ENCODE measurements at regions not wholly inside any gene's neighbourhood (a gene's known extent, or its start where the extent isn't known, plus 50 kb on each side); places are given as distances from the start of the nearest gene placed in this dataset.
"Not testable (repeated sequence)": the region's sequence is repeated elsewhere in the genome, so short reads cannot be mapped to it uniquely, and the experiment has no call there.

DNA sequence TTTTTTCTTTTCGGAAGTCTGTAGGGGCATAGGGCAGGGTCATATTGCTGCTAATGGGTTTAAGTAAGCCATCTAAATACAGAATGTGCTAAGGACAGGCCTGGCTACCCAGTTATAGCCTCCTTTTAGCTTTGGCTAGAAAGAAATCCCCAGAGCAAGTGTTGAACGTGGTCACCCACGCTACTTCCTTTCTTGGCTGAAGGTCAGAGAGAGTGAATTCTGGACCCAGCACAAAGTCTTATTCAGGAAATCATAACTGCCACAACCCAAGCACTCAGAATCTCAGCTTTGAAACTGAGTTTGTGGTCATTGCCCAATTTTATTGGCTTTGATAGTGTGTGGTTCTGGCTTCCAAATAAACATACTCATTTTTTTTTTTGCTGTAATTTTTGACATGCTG is 542.1 kb upstream of the ATP2B1 start:
- no peak for DNase-seq

DNA sequence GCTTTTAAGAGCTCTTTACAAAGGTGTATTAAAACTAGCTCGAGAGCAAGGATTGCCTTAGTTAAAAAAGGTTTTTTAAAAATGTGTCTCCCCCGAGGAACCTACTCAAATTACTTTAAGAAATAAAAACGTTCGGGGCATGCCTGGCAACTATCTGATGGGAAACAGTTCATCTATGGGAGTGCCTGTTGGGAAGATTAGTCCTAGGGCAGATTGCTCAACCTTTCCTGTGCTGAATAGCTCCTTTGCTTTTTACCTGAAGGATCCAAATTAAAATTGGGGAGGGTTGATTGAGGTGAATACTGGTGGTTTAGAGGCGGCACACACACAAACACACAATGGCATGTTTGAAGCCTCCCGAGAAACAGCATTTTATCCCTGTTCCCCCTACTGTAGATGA is 541.4 kb upstream of the ATP2B1 start:
- DNase-seq, result no peak

- DNase-seq, result no peak
Observed at GRCh38 chr12:90246688-90247087, 538.0 kb upstream of the ATP2B1 start.

GRCh38 chr12:90245391-90245790 is 536.8 kb upstream of the ATP2B1 start:
- DNase-seq, result no peak

DNA sequence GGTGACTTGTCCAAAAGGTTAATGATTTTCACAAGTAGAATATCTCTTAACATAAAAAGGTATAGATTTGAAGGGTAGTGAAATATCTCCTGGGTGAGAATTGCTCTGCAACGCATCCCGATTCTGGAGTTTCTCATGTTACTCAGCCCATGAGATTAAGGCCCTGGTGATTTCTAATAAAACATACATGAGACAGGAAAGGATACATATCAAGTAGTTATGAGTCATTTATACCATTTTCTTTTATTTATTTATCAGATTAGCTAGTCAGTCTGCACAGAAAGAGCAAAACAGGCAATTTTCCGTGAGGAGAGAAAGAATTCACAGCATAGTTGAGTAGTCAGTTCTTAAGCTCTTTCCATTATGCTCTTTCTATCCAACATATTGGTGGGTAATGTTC is 535.6 kb upstream of the ATP2B1 start:
- no peak for DNase-seq

- no peak for DNase-seq
Observed at GRCh38 chr12:90243211-90243610, 534.6 kb upstream of the ATP2B1 start.

DNA sequence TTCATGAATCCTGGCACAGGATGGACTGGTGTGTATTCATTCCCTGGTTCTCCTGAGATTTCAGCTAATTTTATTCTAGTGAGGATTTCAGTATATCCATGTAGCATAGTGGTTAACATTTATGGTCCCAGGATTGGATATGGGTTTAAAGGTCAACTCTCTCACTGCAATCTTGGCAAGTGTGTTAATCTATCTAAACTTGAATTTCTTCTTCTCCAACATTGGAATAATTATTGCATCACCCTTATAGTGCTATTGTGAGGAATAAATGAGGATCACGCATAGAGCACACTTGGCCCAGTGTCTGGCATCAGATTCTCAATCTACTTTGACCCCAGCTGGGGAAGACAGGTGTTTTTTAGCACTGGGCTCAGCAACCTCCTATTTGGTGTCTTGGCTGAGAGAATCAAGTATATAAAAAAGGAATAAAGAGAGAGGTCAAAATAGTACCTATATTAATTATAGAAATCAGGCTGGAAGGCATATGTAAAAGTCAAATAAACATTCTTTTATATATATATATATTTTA is 531.2 kb upstream of the ATP2B1 start:
- no peak for DNase-seq

- no peak for DNase-seq
Observed at GRCh38 chr12:90238663-90239271, 530.1 kb upstream of the ATP2B1 start.

DNA sequence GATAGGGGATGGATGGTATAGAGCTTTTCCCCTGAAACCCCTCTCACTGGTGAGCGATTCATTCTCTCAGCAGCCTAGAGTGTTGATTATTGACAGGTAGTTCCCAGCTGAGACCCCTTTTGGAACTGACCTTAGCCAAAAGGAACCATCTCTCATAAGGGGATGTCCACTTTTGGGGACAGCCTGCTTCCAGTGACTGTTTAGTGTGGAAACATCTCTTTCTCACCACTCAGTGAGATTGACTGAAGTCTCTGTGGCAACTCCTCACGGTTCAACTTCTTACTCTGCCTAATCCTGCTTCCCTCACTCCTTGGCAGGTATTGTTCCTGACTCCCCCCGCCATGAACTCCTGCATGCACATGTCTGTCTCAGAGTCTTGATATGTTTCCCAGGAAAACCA is 529.2 kb upstream of the ATP2B1 start:
- DNase-seq, result no peak

DNA sequence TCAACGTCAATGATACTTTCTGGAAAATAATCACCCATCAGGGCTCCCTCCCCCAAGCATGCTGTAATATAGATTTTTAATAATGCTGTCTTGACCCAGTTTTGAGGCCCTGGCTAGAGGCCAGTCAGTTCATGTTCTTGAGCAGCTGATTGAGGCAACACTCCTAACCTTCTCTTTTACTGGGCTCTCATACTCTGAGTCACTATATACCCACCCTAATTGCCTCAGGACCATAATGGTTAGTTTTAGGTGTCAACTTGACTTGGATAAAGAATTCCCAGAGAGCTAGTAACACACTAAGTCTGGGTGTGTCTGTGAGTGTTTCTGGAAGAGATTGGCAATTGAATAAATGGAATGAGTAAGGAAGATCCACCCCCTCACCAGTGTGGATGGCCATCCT is 527.0 kb upstream of the ATP2B1 start:
- no peak for DNase-seq

GRCh38 chr12:90234472-90234871 is 525.8 kb upstream of the ATP2B1 start:
- no peak for DNase-seq

GRCh38 chr12:90233168-90234100 is 524.8 kb upstream of the ATP2B1 start:
- DNase-seq, result no peak

DNA sequence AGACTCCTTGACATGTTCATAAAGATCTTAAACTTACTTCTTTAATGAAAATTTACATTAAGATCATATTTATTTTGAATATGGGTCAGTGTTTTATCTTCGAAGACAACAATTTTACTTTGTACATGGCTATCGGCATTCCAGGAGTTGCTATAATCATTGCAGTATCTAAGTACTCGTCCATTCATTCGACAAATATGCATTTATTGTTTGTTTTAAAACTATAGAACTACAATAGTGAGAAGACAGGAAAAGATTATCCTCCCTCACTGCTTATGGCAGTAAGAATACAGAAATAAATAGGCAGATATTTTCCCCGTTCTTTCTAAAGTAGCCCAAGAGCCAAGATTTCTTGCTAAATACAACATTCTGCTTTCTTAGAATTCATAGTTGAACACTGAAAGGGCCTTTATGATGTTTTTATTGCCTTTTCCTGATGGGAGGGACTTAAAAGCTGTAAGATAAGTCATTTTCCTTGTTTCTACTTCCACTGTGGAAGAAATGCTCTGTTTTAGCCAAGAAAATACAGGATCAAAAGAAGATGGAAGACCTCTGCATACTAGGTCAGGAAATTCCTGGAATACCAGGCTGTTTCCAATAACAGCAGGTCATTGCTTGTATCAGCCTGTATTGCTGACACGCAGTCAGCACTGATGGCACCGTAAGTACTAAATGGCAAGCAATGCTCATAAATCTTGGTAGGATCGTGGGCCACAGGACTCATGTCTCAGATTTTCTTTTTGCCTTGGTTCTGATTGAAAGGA is 521.0 kb upstream of the ATP2B1 start:
- DNase-seq, result no peak

- DNase-seq, result no peak
Observed at GRCh38 chr12:90226211-90226610, 517.6 kb upstream of the ATP2B1 start.

GRCh38 chr12:90216815-90217214 is 508.2 kb upstream of the ATP2B1 start:
- DNase-seq, result no peak

DNA sequence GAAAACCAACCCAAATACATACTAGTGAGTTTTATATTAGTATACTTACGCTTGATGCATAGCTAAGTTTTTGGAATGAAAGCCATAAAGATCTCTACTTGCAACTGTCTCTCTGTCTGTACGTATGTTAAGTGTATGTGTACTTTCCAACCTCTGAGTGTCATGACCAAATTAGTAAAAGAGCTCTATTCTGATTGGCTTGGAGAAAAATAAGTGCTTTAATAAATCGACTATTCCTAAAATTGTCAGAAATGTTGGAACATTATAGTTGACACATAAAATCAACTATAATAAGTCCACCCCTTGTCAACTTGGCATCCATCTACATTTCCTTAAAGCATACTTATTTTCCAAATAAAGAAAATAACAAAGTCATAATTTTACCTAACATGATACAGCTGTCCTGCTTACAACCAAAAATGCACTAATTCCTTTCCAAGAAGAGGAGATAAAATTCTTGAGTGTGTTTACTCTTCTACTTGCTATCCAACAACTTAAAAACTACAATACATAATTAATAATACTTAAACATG is 507.4 kb upstream of the ATP2B1 start:
- no peak for DNase-seq

GRCh38 chr12:90211017-90211416 is 502.4 kb upstream of the ATP2B1 start:
- DNase-seq, result no peak

- no peak for DNase-seq
Observed at GRCh38 chr12:90209029-90209428, 500.4 kb upstream of the ATP2B1 start.

DNA sequence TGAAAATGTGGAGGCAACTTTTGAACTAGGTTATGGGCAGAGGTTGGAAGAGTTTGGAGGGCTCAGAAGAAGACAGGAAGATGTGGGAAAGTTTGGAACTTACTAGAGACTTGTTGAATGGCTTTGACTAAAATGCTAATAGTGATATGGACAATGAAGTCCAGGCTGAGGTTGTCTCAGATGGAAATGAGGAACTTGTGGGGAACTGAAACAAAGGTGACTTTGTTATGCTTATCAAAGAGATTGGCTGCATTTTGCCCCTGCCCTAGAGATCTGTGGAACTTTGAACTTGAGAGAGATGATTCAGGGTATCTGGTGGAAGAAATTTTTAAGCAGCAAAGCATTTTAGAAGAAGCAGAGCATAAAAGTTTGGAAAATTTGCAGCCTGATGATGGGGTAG is 499.7 kb upstream of the ATP2B1 start:
- not testable (repeated sequence) for DNase-seq

DNA sequence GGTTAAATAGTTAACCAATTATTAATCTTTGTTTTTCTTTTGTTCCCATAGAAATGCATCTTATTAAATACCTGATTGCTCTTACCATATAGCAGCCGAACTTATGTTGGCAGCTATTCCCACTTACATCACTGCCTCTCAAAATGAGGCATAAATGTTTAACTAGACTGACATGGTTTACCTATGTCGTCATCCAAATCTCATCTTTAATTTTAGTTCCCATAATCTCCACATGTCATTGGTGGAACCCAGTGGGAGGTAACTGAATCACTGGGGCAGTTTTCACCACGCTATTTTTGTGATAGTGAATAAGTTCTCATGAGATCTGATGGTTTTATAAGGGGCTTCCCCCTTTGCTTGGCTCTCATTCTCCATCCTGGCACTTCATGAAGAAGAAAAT is 499.2 kb upstream of the ATP2B1 start:
- no peak for DNase-seq

DNA sequence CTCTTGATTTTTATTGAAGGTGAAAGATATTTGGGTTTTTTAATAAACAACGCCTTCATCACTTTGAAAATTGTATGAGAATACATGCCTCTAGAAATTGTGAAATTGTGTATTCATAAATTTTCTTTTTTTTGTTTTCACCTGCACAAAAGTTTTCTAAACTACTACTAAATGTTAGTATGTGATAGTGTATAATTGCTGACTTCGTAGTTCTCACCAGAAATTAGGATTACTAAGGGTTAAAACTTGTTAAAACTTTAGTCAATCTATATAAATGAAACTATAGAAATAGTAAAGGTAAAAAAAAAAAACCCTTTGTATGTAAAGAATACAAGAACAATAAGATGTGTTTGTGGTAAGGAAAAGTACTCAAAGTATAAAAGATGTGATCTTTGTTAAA is 496.5 kb upstream of the ATP2B1 start:
- no peak for DNase-seq

- DNase-seq, result no peak
Observed at GRCh38 chr12:90203556-90203955, 494.9 kb upstream of the ATP2B1 start.

- no peak for DNase-seq
Observed at GRCh38 chr12:90199006-90199405, 490.4 kb upstream of the ATP2B1 start.
